ENCODE measurements at regions not wholly inside any gene's neighbourhood (a gene's known extent, or its start where the extent isn't known, plus 50 kb on each side); places are given as distances from the start of the nearest gene placed in this dataset.

DNA sequence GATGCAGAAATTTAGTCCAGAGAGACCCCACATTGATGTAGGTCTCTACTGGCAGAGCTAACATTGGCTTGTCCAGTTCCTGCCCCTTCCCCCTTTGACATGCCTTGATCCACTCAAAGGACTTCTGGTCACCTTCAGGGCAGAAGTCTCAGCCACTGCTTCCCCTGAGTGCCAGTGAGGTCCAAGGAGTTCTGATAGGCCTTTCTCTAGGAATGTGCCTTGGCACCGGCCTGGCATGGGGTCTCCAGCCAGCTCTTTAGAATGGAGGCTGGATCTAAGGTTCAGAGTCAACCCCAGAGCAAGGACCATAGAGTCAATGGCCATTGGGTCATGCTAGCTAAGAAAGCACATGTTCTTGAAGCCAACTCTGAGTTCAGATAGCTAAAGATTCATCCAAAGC, 88.6 kb upstream of the PJA1 start:
- Histone ChIP-seq H3K4me1 (no peaks in the 10 kb centered on the region), H3K9me3 (peaks cover 0 to 5% (median 0%) of the 10 kb centered on the region in 11 donors), H3K36me3 (no peaks in the 10 kb centered on the region), H3K27ac (no peak overlapping the region), H3K4me3 (no peak overlapping the region), H3K27me3 (no peaks in the 10 kb centered on the region)
- TF ChIP-seq, protein P1, sequence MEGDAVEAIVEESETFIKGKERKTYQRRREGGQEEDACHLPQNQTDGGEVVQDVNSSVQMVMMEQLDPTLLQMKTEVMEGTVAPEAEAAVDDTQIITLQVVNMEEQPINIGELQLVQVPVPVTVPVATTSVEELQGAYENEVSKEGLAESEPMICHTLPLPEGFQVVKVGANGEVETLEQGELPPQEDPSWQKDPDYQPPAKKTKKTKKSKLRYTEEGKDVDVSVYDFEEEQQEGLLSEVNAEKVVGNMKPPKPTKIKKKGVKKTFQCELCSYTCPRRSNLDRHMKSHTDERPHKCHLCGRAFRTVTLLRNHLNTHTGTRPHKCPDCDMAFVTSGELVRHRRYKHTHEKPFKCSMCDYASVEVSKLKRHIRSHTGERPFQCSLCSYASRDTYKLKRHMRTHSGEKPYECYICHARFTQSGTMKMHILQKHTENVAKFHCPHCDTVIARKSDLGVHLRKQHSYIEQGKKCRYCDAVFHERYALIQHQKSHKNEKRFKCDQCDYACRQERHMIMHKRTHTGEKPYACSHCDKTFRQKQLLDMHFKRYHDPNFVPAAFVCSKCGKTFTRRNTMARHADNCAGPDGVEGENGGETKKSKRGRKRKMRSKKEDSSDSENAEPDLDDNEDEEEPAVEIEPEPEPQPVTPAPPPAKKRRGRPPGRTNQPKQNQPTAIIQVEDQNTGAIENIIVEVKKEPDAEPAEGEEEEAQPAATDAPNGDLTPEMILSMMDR (IDR thresholded peaks at IDR 0.05), result no peak
- ATAC-seq (no peak), DNase-seq (no peak)
- WGBS, 2 donors, result 81 to 100% methylated on average over 1 of the region's 1 CpG
- intact Hi-C loops (cut with DNase I), result no loop called here

DNA sequence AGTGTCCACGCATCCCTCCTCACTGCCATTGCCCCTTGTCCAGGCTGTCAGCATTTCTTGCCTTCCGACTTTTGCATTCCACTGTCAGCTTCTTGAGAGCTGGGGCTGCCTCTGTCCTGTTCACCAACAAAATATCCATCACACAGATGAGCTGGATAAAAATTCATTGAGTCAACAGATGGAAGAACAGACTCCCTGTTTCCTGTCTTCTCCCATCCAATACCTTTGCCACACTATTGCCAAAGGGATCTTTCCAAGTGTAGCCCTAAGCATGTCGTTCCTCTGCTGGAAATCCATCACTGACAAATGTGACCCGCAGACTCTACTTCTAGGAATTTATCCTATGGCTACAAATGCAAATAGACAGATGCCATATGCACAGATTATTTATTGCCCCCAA, 78.0 kb upstream of the PJA1 start:
- Histone ChIP-seq H3K27ac (no peak overlapping the region), H3K9me3 (no peaks in the 10 kb centered on the region), H3K27me3 (peaks cover 0 to 65% (median 0%) of the 10 kb centered on the region in 7 donors), H3K4me3 (no peak overlapping the region), H3K36me3 (no peaks in the 10 kb centered on the region), H3K4me1 (peaks cover 0 to 1% (median 0%) of the 10 kb centered on the region in 9 donors)
- DNase-seq (no peak), ATAC-seq (no peak)
- TF ChIP-seq, protein P1 (IDR thresholded peaks at IDR 0.05), result no peak
- 82 to 86% methylated on average over 4 of the region's 4 CpGs for WGBS, 2 donors
- intact Hi-C loops (cut with DNase I), result no loop called here

DNA sequence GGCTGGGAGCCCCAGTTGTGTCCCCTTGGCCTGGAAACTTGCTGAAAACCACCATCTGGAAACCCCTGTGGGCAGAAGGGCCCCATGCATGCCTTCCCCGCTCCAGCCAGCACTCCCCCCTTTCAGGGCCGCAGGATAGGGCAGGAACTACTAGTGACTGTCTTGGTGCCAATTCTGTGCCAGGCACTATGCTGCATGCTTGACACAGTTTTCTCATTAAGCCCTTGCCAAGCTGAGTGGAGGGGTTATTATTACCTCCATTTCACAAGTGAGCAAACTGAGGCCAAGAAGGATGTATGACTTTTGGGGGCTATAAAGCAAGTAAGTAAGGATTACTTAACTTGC, 73.6 kb upstream of the PJA1 start:
- ATAC-seq, result peak; percentile 43 to 96 (median 86)
- peak overlapping the region in 5 of 10 donors; percentile 15 to 54 (median 30) for H3K27ac ChIP-seq
- H3K36me3 ChIP-seq, result no peaks in the 10 kb centered on the region
- H3K27me3 ChIP-seq, result peaks cover 0 to 44% (median 0%) of the 10 kb centered on the region in 7 donors
- peak in 1 of 2 donors; percentile 19 for DNase-seq
- H3K4me1 ChIP-seq, result peaks cover 0 to 6% (median 0%) of the 10 kb centered on the region in 9 donors
- no peak overlapping the region for H3K4me3 ChIP-seq
- no peaks in the 10 kb centered on the region for H3K9me3 ChIP-seq
- 21 to 63% methylated on average over 2 of the region's 2 CpGs for WGBS, 2 donors
- TF ChIP-seq, protein P1 (IDR thresholded peaks at IDR 0.05), result no peak
- intact Hi-C loops (cut with DNase I), result loop anchor here in 4 of 10 donors (10.0 kb wide), 2 partner anchors 46 to 146 kb away; no protein-coding TSS in a partner anchor

DNA sequence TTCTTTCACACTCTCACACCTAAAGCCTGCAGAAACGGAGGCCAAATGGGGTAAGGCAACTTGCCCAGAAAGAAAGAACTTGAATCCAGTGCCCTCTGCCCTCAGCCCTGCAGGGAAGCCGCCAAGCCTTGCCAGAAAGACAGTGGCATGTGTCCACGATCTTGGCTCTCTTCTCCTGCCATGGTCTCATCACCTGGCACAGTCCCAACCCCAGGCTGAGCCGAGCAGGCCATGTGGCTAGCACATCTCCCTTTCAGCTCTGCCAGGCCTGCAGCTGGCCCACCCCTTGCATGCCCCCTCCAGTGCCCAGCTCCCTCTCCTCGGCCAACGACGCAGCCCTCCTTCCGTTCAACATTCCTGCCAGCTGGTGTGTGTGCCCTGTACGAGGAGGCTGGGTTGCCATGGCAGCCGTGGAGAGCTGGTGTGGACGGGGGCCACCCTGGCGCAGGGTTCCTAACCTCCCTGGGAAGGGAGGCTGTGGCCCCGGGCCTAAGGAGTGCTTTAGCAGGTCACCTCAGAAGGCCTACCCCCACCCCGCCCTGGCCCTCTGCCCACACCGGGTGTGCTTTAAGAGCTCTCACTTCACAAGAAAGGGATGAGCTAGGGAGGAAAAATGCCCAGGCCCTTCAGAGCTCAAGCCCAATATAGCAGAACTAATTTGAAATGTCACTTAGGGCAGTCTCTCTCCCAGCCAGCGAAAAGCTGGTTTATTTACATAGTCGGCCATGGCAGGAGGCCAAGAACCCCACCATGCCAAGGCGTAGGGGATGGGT, 73.0 kb upstream of the PJA1 start:
- Histone ChIP-seq H3K9me3 (no peaks in the 10 kb centered on the region), H3K27me3 (peaks cover 0 to 42% (median 0%) of the 10 kb centered on the region in 7 donors), H3K4me3 (no peak overlapping the region), H3K4me1 (peaks cover 0 to 6% (median 0%) of the 10 kb centered on the region in 9 donors), H3K36me3 (no peaks in the 10 kb centered on the region), H3K27ac (peak overlapping the region in 5 of 10 donors; percentile 15 to 54 (median 30))
- 43 to 58% methylated on average over 14 to 18 of the region's 18 CpGs for WGBS, 2 donors
- ATAC-seq, result peak; percentile 29 to 88 (median 78)
- DNase-seq, result peak; percentile 16 to 40
- TF ChIP-seq, protein P1 (IDR thresholded peaks at IDR 0.05), result no peak
- intact Hi-C loops (cut with DNase I), result loop anchor here in 4 of 10 donors (10.0 kb wide), 2 partner anchors 47 to 147 kb away; no protein-coding TSS in a partner anchor

Measured in heart right ventricle (tissue), 16 donors.